ENCODE measurements at regions not wholly inside any gene's neighbourhood (a gene's known extent, or its start where the extent isn't known, plus 50 kb on each side); places are given as distances from the start of the nearest gene placed in this dataset.

GRCh38 chrX:46179748-46180147 lies 365.5 kb downstream of the ZNF674 start:
- TF ChIP-seq RCOR1 (IDR thresholded peaks at IDR 0.05; ENCODE audit: insufficient replicate concordance, low read length) (no peak), CTCF (conservative IDR thresholded peaks at IDR 0.05; ENCODE audit: low read depth, low read length) (no peak), POLR2A (IDR thresholded peaks at IDR 0.05; ENCODE audit: low read depth, low read length) (no peak), ELK1 (IDR thresholded peaks at IDR 0.05; ENCODE audit: borderline replicate concordance, low read depth, low read length) (no peak), CEBPB (IDR thresholded peaks at IDR 0.05; ENCODE audit: low read depth, low read length) (no peak), FOS (IDR thresholded peaks at IDR 0.05; ENCODE audit: low read depth, low read length) (no peak)

Measured in IMR-90 (cell line).